Stimulated activated CD4-positive, alpha-beta T cell treated with anti-CD3 and anti-CD28 coated beads, Interleukin-4, amount 100 ng/mL, for 1 hour (primary cell): ENCODE measurements at regions not wholly inside any gene's neighbourhood (a gene's known extent, or its start where the extent isn't known, plus 50 kb on each side); places are given as distances from the start of the nearest gene placed in this dataset.

ENCODE experiments used
- DNase-seq: peaks from one replicate; pipeline ENCODE4 v3.0.0-alpha.2; 2020

- no peak for DNase-seq
These were observed 51.1 kb upstream of the GRIK3 start for GRCh38 chr1:37085393-37085792.

- DNase-seq, result no peak
These were observed 55.4 kb upstream of the GRIK3 start for GRCh38 chr1:37089750-37090149.

DNA sequence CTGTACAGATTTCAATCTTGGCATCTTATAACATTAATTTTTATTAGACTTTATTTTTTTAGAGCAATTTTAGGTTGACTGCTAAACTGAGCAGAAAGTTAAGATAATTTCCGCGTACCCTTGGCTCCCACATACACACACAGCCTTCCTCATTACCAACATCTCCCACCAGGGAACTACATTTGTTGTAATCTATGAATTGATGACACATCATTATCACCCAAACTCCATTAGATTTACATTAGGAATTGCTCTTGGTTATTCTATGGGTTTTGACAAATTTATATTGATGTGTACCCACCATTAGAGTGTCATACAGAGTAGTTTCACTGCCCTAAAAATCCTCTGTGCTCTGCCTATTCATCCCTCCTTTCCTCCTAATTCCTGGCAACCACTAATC, 56.4 kb upstream of the GRIK3 start:
- DNase-seq, result no peak

DNA sequence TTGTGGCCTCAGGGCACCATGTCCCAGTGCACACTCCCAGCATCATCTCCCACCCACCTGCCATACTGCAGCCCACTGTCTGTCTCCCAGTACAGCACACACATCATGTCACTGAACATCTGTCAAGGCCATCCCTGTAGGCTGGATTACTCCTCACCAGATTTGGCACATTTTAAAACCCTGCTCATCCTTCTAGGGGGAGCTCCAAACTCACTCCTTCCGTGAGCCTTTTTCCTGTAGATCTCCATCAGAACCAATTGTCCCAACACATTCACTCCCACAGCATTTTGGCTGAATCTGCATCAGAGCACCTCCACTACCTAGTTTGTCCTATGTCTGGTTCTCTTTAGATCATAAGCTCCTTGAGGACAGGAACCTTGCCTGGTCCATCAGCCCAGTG, 58.6 kb upstream of the GRIK3 start:
- no peak for DNase-seq

- no peak for DNase-seq
These were observed 60.0 kb upstream of the GRIK3 start for GRCh38 chr1:37094302-37094701.

- no peak for DNase-seq
These were observed 62.2 kb upstream of the GRIK3 start for GRCh38 chr1:37096523-37096922.

DNA sequence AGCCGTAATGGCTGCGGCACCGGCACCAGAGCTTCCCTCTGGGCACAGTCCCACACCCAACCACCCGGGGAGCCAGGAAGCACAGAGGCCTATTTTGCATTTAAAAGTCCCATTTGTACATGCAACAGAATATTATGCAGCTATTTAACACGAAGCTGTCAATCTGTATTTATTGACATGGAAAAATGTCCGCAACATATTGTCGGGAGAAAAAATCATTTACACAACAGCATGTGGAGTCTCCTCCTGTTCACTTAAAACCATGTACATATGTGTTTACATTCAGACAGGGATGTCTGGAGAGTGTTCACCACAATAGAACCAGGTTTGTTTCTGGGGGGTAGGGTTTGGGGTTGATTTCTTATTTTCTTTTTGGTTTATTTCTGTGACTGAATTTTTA, 63.4 kb upstream of the GRIK3 start:
- DNase-seq, result no peak

GRCh38 chr1:37098237-37098636, 63.9 kb upstream of the GRIK3 start:
- no peak for DNase-seq

GRCh38 chr1:37100310-37100709, 66.0 kb upstream of the GRIK3 start:
- no peak for DNase-seq

DNA sequence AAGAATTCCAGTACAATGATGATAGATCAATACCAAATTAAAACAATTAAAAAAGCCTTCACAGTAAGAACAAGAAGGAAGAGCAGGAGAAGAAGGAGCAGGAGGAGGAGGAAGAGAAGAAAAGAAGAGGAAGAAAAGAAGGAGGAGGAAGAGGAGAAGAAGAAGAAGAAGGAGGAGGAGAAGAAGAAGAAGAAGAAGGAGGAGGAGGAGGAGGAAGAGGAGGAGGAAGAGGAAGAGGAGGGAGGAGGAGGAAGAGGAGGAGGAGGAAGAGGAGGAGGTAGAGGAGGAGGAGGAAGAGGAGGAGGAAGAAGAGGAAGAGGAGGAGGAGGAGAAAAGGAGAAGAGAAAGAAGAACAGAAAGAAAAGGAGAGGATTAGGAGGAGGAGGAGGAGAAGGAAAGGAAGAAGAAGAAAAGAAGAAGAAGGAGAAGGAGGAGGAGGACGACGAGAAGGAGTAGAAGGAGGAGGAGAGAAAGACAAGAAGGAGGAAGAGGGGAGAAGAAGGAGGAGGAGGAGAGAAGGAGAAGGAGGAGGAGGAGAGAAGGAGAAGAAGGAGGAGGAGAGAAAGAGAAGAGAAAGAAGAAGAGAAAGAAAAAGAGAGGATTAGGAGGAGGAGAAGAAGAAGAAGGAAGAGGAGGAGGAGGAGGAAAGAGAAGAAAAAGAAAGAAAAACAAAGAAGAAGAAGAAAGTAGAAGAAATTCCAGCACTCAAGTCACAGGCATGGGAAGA, 68.5 kb upstream of the GRIK3 start:
- DNase-seq, result no peak

- no peak for DNase-seq
These were observed 71.6 kb upstream of the GRIK3 start for GRCh38 chr1:37105911-37106310.

GRCh38 chr1:37107153-37107907, 73.0 kb upstream of the GRIK3 start:
- DNase-seq, result no peak

DNA sequence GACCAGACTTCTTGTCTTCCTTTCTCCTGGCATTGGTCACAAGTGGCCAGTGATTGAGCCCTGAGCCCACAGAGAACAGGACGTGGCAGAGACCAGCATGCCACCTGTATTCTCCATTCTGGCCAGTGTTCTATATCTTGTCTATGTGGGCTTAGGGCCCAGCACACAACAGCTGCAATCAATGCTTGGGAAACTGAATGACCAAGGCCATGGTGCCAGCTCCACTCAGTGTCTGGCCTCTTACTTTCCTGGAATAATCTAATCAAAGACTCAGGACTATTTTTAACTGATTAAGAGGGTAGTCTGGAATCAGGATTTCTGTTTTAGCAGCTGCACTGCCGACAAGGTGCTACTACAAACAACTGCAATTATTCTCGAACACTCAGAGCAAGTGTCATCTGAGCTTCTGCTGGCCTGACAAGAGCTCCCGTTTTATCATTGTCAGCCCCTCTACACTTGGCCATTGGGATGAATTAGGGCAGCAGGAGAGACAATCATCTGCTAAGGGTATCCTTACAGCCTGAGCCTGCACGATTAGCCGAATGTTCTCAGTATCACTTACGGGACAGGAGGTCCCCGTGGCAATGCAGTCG, 74.4 kb upstream of the GRIK3 start:
- DNase-seq, result no peak

- no peak for DNase-seq
These were observed 78.1 kb upstream of the GRIK3 start for GRCh38 chr1:37112430-37112829.

GRCh38 chr1:37113285-37113997, 79.1 kb upstream of the GRIK3 start:
- no peak for DNase-seq

GRCh38 chr1:37118790-37119189, 84.5 kb upstream of the GRIK3 start:
- no peak for DNase-seq

- no peak for DNase-seq
These were observed 86.0 kb upstream of the GRIK3 start for GRCh38 chr1:37120279-37120678.

GRCh38 chr1:37123276-37124115, 89.2 kb upstream of the GRIK3 start:
- DNase-seq, result no peak

GRCh38 chr1:37124501-37124900, 90.2 kb upstream of the GRIK3 start:
- no peak for DNase-seq

DNA sequence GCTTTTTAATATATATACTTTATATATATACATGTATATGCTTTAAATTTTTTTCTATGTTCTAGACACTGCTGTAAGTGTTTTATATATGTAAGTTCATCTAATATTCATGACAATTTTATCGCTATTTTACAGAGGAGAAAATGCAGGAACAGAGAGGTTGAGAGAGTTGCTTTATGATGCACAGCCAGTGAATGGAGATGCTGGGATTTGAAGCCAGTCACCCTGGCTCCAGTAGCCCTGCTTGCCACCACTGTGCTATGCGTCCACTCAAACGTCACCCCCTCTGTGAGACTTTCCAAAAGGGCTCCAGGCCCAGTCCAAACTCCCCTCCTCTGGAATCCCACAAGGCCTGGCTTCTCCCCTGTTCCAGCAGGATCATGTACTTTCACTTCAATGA, 91.0 kb upstream of the GRIK3 start:
- no peak for DNase-seq

DNA sequence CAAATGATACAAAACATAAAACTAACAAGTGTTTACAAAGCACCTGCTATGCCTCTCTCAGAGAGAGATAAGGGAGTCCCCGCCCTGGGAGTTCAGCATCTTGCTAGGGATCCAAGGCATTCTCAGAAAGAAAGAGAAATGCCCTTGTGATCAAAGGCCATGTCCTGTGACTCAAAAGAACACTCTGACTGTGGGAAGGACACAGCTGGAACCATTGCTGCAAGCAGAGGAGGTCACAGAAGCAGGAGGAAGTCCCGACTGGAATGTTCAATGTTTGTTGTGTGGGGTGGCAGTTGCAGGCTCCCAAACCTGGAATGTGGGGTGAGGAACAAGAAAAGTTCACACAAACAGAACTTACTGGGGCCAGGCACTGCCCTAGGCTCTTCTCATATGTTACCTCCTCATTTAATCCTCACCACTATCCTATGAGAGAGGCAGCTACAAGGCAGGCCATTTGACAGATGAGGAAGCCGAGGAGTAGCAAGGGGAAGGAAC, 93.0 kb upstream of the GRIK3 start:
- no peak for DNase-seq

- no peak for DNase-seq
These were observed 93.8 kb upstream of the GRIK3 start for GRCh38 chr1:37128091-37128490.
